Pancreas (tissue), 10 donors: ENCODE measurements at regions not wholly inside any gene's neighbourhood (a gene's known extent, or its start where the extent isn't known, plus 50 kb on each side); places are given as distances from the start of the nearest gene placed in this dataset.

Experiments
- ATAC-seq, 4 donors: fragments of 200-7000 bp; cut with Tn5 transposase; one replicate each; pipeline versions ENCODE4 v1.8.0 to v1.9.1; 2020; ENCODE audit warnings: mild to moderate bottlenecking in 4 of 4, moderate library complexity in 4 of 4
- DNase-seq, 6 donors: peaks; one replicate each; pipeline ENCODE4 v3.0.0-alpha.2; 2020
- FAIRE-seq: peaks from 2 replicates; lab custom pipeline; 2012; peaks lifted over from hg19 to GRCh38; lab: Jason Lieb, UNC
- H3K27ac ChIP-seq, 4 donors: fragments of 200-600 bp; sonication (generic); 1 replicate in 3 of 4; 2 replicates in 1 of 4; pipeline versions ENCODE4 v1.5.0 to v1.8.0; 2020
- H3K27me3 ChIP-seq, 4 donors: fragments of 200-600 bp; one replicate each; pipeline ENCODE4 v1.8.0; 2021
- H3K36me3 ChIP-seq, 3 donors: fragments of 200-600 bp; sonication (generic) in 1 of 3; one replicate each; pipeline versions ENCODE4 v1.5.0 to v1.8.0; 2020 to 2021
- H3K4me1 ChIP-seq, 3 donors: fragments of 200-600 bp; one replicate each; pipeline ENCODE4 v1.8.0; 2021
- H3K4me3 ChIP-seq, 4 donors: fragments of 200-600 bp; sonication (generic) in 2 of 4; one replicate each; pipeline versions ENCODE4 v1.5.0 to v1.8.0; 2020 to 2021
- H3K9me3 ChIP-seq, 4 donors: fragments of 200-600 bp; one replicate each; pipeline ENCODE4 v1.8.0; 2021
- WGBS, 2 donors: extraction: QIAGEN DNeasy Blood & Tissue Kit; methylation state at CpG; one replicate each; pipeline ENCODE4 v1.1.7; 2013; 5-methylcytosine and 5-hydroxymethylcytosine counted together
- intact Hi-C, 3 donors: fragments of 100-400 bp; cut with DNase I; formaldehyde crosslinking; loops; one replicate each; pipeline versions ENCODE4 v1.11.1 to v1.14.2; 2022
- TF ChIP-seq, protein P1 (sequence below), 4 donors: fragments of 200-600 bp; sonication (generic) in 3 of 4; IDR thresholded peaks; one replicate each; pipeline versions ENCODE4 v1.5.0 to v1.8.0; 2021; ENCODE audit warnings: antibody characterized with exemption in 4 of 4
- donor health status: healthy with polysubstance abuse.
- donor health status: DM: no; HTN: no; CAD: no; lungs with moderate emphysema.
- donor health status: DM: no; HTN: no; CAD: no.
- donor health status: control.
- donor health status: control.
- donor health status: Bipolar disorder and iron deficiency.
- donor health status: DM: yes; HTN: yes; CAD: no.
- donor health status: DM: no; HTN: no; CAD: no.
- donor health status: DM: no; HTN: no; CAD: no.
- donor health status: DM: yes; HTN: yes; CAD: no.

DNA sequence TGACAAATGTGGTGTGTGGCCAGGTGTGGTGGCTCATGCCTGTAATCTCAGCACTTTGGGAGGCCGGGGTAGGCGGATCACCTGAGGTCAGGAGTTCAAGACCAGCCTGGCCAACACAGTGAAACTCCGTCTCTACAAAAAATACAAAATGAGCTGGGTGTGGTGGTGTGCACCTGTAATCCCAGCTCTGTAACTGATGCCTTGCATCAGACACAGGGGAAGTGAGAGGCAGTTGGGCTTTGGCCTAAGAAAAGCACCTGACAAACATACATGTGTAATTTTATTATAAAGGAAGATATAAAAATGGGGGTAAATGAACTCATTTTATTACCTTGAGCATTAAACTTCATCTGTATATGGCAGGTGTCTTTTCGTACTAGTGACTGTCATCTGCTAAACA, 66.7 kb upstream of the FAM136A start:
- no peaks in the 10 kb centered on the region for H3K9me3 ChIP-seq
- H3K27ac ChIP-seq: no peak overlapping the region
- WGBS, 2 donors: 81 to 83% methylated on average over 4 of the region's 4 CpGs
- no peaks in the 10 kb centered on the region for H3K27me3 ChIP-seq
- no peak for DNase-seq
- no peak overlapping the region for H3K4me3 ChIP-seq
- intact Hi-C loops: no loop called here
- TF ChIP-seq, protein P1, sequence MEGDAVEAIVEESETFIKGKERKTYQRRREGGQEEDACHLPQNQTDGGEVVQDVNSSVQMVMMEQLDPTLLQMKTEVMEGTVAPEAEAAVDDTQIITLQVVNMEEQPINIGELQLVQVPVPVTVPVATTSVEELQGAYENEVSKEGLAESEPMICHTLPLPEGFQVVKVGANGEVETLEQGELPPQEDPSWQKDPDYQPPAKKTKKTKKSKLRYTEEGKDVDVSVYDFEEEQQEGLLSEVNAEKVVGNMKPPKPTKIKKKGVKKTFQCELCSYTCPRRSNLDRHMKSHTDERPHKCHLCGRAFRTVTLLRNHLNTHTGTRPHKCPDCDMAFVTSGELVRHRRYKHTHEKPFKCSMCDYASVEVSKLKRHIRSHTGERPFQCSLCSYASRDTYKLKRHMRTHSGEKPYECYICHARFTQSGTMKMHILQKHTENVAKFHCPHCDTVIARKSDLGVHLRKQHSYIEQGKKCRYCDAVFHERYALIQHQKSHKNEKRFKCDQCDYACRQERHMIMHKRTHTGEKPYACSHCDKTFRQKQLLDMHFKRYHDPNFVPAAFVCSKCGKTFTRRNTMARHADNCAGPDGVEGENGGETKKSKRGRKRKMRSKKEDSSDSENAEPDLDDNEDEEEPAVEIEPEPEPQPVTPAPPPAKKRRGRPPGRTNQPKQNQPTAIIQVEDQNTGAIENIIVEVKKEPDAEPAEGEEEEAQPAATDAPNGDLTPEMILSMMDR (IDR thresholded peaks at IDR 0.05): no peak
- no peaks in the 10 kb centered on the region for H3K4me1 ChIP-seq
- ATAC-seq: no peak
- no peaks in the 10 kb centered on the region for H3K36me3 ChIP-seq
- no peak for FAIRE-seq

DNA sequence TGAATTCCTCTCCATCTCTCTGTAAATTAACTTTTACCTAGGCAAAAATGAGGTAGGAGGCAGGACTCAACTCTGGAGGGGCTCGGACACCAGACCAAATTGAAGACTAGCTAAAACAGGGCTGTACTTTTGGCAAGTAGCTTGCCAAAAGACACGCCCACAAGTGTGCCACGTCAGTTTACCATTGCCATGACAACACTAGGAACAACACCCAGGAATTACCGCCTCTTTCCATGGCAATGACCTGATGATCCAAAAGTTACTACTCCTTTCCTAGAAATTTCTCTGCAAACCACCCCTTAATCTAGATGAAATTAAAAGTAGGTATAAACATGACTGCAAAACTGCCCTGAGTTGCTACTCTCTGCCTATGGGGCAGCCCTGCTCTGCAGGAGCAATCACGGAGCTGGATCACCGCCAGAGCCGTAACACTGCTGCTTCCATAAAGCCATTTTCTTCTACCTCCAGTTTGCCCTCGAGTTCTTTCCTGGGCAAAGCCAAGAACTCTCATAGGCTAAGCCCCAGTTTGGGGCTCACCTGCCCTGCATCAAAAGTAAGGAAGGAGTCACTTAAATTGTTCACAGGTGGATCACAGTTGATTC, 66.0 kb upstream of the FAM136A start:
- Histone ChIP-seq H3K27ac (no peak overlapping the region), H3K9me3 (no peaks in the 10 kb centered on the region), H3K4me3 (no peak overlapping the region), H3K4me1 (no peaks in the 10 kb centered on the region), H3K27me3 (no peaks in the 10 kb centered on the region), H3K36me3 (no peaks in the 10 kb centered on the region)
- TF ChIP-seq, protein P1 (IDR thresholded peaks at IDR 0.05): no peak
- ATAC-seq (peak in 3 of 4 donors; percentile 19 to 53 (median 48)), DNase-seq (peak in 5 of 6 donors; percentile 23 to 60 (median 41)), FAIRE-seq (no peak)
- intact Hi-C loops: no loop called here
- 44 to 52% methylated on average over 8 of the region's 8 CpGs for WGBS, 2 donors

DNA sequence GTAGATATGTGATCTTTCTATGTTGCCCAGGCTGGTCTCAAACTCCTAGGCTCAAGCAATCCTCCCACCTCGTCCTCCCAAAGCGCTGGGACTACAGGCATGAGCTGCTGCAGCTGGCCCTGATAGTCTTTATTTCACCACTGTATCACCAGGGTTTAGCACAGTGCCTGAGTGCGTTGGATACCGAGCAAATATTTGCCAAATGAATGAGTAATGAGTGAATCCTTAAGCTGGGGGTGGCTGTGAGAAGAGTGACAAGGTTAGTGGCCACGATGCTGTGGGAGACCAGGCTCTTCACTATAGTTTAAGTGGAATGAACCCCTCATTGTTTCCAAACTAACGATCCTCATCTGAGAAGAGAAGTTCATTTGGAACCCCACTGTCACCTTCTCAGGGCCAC, 60.8 kb upstream of the FAM136A start:
- H3K4me3 ChIP-seq: no peak overlapping the region
- no peaks in the 10 kb centered on the region for H3K36me3 ChIP-seq
- H3K4me1 ChIP-seq: no peaks in the 10 kb centered on the region
- DNase-seq (no peak), ATAC-seq (no peak), FAIRE-seq (no peak)
- intact Hi-C loops: no loop called here
- no peaks in the 10 kb centered on the region for H3K27me3 ChIP-seq
- H3K9me3 ChIP-seq: no peaks in the 10 kb centered on the region
- no peak overlapping the region for H3K27ac ChIP-seq
- TF ChIP-seq, protein P1 (IDR thresholded peaks at IDR 0.05): no peak
- WGBS, 2 donors: 49 to 62% methylated on average over 6 of the region's 6 CpGs

DNA sequence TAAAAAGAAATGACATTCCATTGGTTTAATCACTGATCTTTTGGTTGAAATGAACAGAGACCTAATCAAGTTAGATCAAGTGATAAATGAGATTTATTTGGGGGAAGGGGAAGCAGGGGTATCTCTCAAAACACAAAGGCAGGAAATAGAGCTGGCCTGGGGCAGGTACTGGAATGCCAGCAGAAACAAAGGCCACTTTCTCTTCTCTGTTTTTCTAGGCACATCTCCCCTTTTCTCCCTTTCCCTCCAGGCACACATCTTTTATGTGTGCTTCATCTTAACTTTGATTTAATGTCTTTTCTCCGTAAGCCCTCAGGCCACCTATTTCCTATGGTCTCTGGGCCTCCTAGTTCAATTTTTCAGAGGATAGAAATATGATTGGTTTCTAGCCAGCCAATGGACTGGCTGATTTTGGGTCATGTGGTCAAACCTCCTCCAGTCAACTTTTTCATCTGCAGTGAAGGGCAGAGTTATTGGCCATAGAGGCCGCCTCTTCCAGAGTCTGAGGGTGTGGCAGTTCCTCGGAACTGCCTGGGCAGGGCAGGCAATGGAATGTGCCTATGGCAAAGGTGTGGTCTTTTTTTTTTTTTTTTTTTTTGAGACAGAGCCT, 58.9 kb upstream of the FAM136A start:
- Histone ChIP-seq H3K4me3 (no peak overlapping the region), H3K9me3 (no peaks in the 10 kb centered on the region), H3K27ac (no peak overlapping the region), H3K27me3 (no peaks in the 10 kb centered on the region), H3K4me1 (no peaks in the 10 kb centered on the region), H3K36me3 (no peaks in the 10 kb centered on the region)
- WGBS, 2 donors: 85 to 86% methylated on average over 3 of the region's 3 CpGs
- DNase-seq (no peak), ATAC-seq (no peak), FAIRE-seq (no peak)
- TF ChIP-seq, protein P1 (IDR thresholded peaks at IDR 0.05): no peak
- intact Hi-C loops: no loop called here

DNA sequence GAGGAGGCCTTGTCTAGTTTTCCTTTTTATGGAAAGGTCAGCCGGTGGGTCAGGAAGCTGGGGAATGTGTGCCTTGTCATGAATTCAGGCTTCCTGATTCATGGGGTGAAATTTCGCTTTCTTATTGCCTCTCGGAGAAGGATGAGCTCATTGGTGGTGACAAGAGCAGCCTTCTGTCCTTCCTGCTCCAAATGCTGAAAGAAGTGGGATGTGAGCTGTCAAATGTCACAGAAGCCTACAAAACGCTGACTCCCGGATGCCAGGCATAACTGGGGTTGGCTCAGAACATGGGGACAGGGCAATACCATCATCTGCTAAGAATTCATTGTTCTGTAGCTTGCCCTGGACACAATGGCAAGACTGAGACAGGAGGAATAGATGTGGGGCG, 55.8 kb upstream of the FAM136A start:
- TF ChIP-seq, protein P1 (IDR thresholded peaks at IDR 0.05): no peak
- H3K4me1 ChIP-seq: no peaks in the 10 kb centered on the region
- no peak for DNase-seq
- H3K4me3 ChIP-seq: no peak overlapping the region
- no peaks in the 10 kb centered on the region for H3K27me3 ChIP-seq
- no peaks in the 10 kb centered on the region for H3K9me3 ChIP-seq
- FAIRE-seq: no peak
- no peak for ATAC-seq
- 64 to 71% methylated on average over 6 of the region's 6 CpGs for WGBS, 2 donors
- no peaks in the 10 kb centered on the region for H3K36me3 ChIP-seq
- intact Hi-C loops: no loop called here
- H3K27ac ChIP-seq: no peak overlapping the region
